ENCODE measurements at regions not wholly inside any gene's neighbourhood (a gene's known extent, or its start where the extent isn't known, plus 50 kb on each side); places are given as distances from the start of the nearest gene placed in this dataset.

GRCh38 chr1:59242370-59242769 is 54.5 kb upstream of the FGGY start:
- Histone ChIP-seq H3K9me3 (ENCODE audit: insufficient read depth, low read depth, low read length) (no peaks in the 10 kb centered on the region; the same call in 1 of the 2 replicates), H3K4me3 (ENCODE audit: low read length, poor library complexity, severe bottlenecking) (no peak overlapping the region), H2AFZ (ENCODE audit: low read length) (no peak overlapping the region), H4K20me1 (ENCODE audit: insufficient read depth, low read length, poor library complexity, severe bottlenecking) (no peaks in the 10 kb centered on the region), H3K36me3 (ENCODE audit: insufficient read depth, low read length) (no peaks in the 10 kb centered on the region), H3K4me1 (ENCODE audit: insufficient read depth, low read length, poor library complexity, severe bottlenecking) (no peaks in the 10 kb centered on the region), H3K9me2 (replicated peaks; ENCODE audit: low read depth, low read length) (no peaks in the 10 kb centered on the region), H3K4me2 (ENCODE audit: low read depth, low read length, poor library complexity, severe bottlenecking) (no peak overlapping the region), H3K79me2 (ENCODE audit: insufficient read depth, low read length) (no peaks in the 10 kb centered on the region), H3F3A (ENCODE audit: low read depth) (no peaks in the 10 kb centered on the region), H3K27me3 (ENCODE audit: insufficient read depth, low read length, poor library complexity, severe bottlenecking) (no peaks in the 10 kb centered on the region), H3K9ac (ENCODE audit: low read depth, low read length, poor library complexity, severe bottlenecking) (no peak overlapping the region)
- TF ChIP-seq EZH2phosphoT487 (IDR thresholded peaks at IDR 0.05; ENCODE audit: borderline replicate concordance), result no peak
- TF ChIP-seq, protein P1, sequence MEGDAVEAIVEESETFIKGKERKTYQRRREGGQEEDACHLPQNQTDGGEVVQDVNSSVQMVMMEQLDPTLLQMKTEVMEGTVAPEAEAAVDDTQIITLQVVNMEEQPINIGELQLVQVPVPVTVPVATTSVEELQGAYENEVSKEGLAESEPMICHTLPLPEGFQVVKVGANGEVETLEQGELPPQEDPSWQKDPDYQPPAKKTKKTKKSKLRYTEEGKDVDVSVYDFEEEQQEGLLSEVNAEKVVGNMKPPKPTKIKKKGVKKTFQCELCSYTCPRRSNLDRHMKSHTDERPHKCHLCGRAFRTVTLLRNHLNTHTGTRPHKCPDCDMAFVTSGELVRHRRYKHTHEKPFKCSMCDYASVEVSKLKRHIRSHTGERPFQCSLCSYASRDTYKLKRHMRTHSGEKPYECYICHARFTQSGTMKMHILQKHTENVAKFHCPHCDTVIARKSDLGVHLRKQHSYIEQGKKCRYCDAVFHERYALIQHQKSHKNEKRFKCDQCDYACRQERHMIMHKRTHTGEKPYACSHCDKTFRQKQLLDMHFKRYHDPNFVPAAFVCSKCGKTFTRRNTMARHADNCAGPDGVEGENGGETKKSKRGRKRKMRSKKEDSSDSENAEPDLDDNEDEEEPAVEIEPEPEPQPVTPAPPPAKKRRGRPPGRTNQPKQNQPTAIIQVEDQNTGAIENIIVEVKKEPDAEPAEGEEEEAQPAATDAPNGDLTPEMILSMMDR (conservative IDR thresholded peaks at IDR 0.05; ENCODE audit: low read length), result no peak

GRCh38 chr1:59243550-59243949 is 53.3 kb upstream of the FGGY start:
- Histone ChIP-seq H3K36me3 (ENCODE audit: insufficient read depth, low read length) (no peaks in the 10 kb centered on the region), H3K4me2 (ENCODE audit: low read depth, low read length, poor library complexity, severe bottlenecking) (no peak overlapping the region), H3F3A (ENCODE audit: low read depth) (no peaks in the 10 kb centered on the region), H3K79me2 (ENCODE audit: insufficient read depth, low read length) (no peaks in the 10 kb centered on the region), H3K27me3 (ENCODE audit: insufficient read depth, low read length, poor library complexity, severe bottlenecking) (no peaks in the 10 kb centered on the region), H3K4me1 (ENCODE audit: insufficient read depth, low read length, poor library complexity, severe bottlenecking) (no peaks in the 10 kb centered on the region), H4K20me1 (ENCODE audit: insufficient read depth, low read length, poor library complexity, severe bottlenecking) (no peaks in the 10 kb centered on the region), H2AFZ (ENCODE audit: low read length) (no peak overlapping the region), H3K9ac (ENCODE audit: low read depth, low read length, poor library complexity, severe bottlenecking) (no peak overlapping the region), H3K9me2 (replicated peaks; ENCODE audit: low read depth, low read length) (no peaks in the 10 kb centered on the region), H3K4me3 (ENCODE audit: low read length, poor library complexity, severe bottlenecking) (no peak overlapping the region), H3K9me3 (ENCODE audit: insufficient read depth, low read depth, low read length) (no peaks in the 10 kb centered on the region; the same call in 1 of the 2 replicates)
- TF ChIP-seq, protein P1 (conservative IDR thresholded peaks at IDR 0.05; ENCODE audit: low read length), result no peak
- no peak for TF ChIP-seq EZH2phosphoT487 (IDR thresholded peaks at IDR 0.05; ENCODE audit: borderline replicate concordance)

GRCh38 chr1:59243978-59244377 is 52.9 kb upstream of the FGGY start:
- no peaks in the 10 kb centered on the region for H4K20me1 ChIP-seq (ENCODE audit: insufficient read depth, low read length, poor library complexity, severe bottlenecking)
- H3K4me1 ChIP-seq (ENCODE audit: insufficient read depth, low read length, poor library complexity, severe bottlenecking), result no peaks in the 10 kb centered on the region
- no peak overlapping the region for H3K9ac ChIP-seq (ENCODE audit: low read depth, low read length, poor library complexity, severe bottlenecking)
- no peaks in the 10 kb centered on the region for H3F3A ChIP-seq (ENCODE audit: low read depth)
- no peaks in the 10 kb centered on the region for H3K79me2 ChIP-seq (ENCODE audit: insufficient read depth, low read length)
- no peak overlapping the region for H3K4me3 ChIP-seq (ENCODE audit: low read length, poor library complexity, severe bottlenecking)
- TF ChIP-seq, protein P1 (conservative IDR thresholded peaks at IDR 0.05; ENCODE audit: low read length), result no peak
- no peak for TF ChIP-seq EZH2phosphoT487 (IDR thresholded peaks at IDR 0.05; ENCODE audit: borderline replicate concordance)
- no peaks in the 10 kb centered on the region; the same call in 1 of the 2 replicates for H3K9me3 ChIP-seq (ENCODE audit: insufficient read depth, low read depth, low read length)
- no peaks in the 10 kb centered on the region for H3K36me3 ChIP-seq (ENCODE audit: insufficient read depth, low read length)
- H2AFZ ChIP-seq (ENCODE audit: low read length), result no peak overlapping the region
- no peaks in the 10 kb centered on the region for H3K27me3 ChIP-seq (ENCODE audit: insufficient read depth, low read length, poor library complexity, severe bottlenecking)
- H3K4me2 ChIP-seq (ENCODE audit: low read depth, low read length, poor library complexity, severe bottlenecking), result no peak overlapping the region
- H3K9me2 ChIP-seq (replicated peaks; ENCODE audit: low read depth, low read length), result no peaks in the 10 kb centered on the region

All from Loucy (cell line).